ENCODE measurements at regions not wholly inside any gene's neighbourhood (a gene's known extent, or its start where the extent isn't known, plus 50 kb on each side); places are given as distances from the start of the nearest gene placed in this dataset.
A peak's percentile ranks its signal among the peaks of the same experiment; 100 is the strongest.
"Not testable (repeated sequence)": the region's sequence is repeated elsewhere in the genome, so short reads cannot be mapped to it uniquely, and the experiment has no call there.

- H3K4me3 ChIP-seq (ENCODE audit: control insufficient read depth in 1 of 2, extremely low read depth in 1 of 2, low read length in 1 of 2); H3K36me3 Mint-ChIP-seq; H3K4me1 ChIP-seq (ENCODE audit: control insufficient read depth in 1 of 2, extremely low read depth in 1 of 2, insufficient read depth in 2 of 2, low read length in 2 of 2); H3K36me3 ChIP-seq (ENCODE audit: control insufficient read depth in 2 of 2, extremely low read depth in 1 of 2, insufficient read depth in 1 of 2, low read length in 1 of 2); H3K9me3 Mint-ChIP-seq; H3K27ac ChIP-seq (ENCODE audit: low read length); CTCF ChIA-PET; ATAC-seq (replicated peaks in 1 of 4); POLR2A ChIA-PET; H3K9me3 ChIP-seq; DNase-seq: not testable (repeated sequence)
- peaks cover 74 to 75% of the 10 kb centered on the region in 2 donors for H3K27me3 Mint-ChIP-seq
- whole genome bisulfite sequencing (ENCODE audit: insufficient coverage): 95% methylated on average over 4 of the region's 16 CpGs
- H3K4me1 Mint-ChIP-seq: peaks cover 0 to 23% (median 2%) of the 10 kb centered on the region in 3 donors
- H3K4me3 Mint-ChIP-seq: peak overlapping the region in 2 of 3 donors; percentile 5 to 50
- H3K27me3 ChIP-seq (replicated peaks in 1 of 2; ENCODE audit: control insufficient read depth in 2 of 2, extremely low read depth in 1 of 2, insufficient read depth in 2 of 2, low read length in 1 of 2): peaks cover 15 to 18% of the 10 kb centered on the region in 2 experiments
- H3K27ac Mint-ChIP-seq: peak overlapping the region in 1 of 2 donors; percentile 26
Observed at GRCh38 chr6:28682956-28683685, 157.4 kb downstream of the GPX5 start.

- Mint-ChIP-seq H3K27ac (no peak overlapping the region), H3K36me3 (no peaks in the 10 kb centered on the region), H3K4me3 (peak overlapping the region in 1 of 3 donors; percentile 50), H3K4me1 (peaks cover 0 to 23% (median 2%) of the 10 kb centered on the region in 3 donors), H3K27me3 (peaks cover 76 to 78% of the 10 kb centered on the region in 2 donors), H3K9me3 (no peaks in the 10 kb centered on the region)
- peak in 5 of 35 experiments; percentile 4 to 58 (median 12) for DNase-seq
- H3K4me1 ChIP-seq (ENCODE audit: control insufficient read depth in 1 of 2, extremely low read depth in 1 of 2, insufficient read depth in 2 of 2, low read length in 2 of 2): no peaks in the 10 kb centered on the region
- peaks cover 15 to 19% of the 10 kb centered on the region in 2 experiments for H3K27me3 ChIP-seq (replicated peaks in 1 of 2; ENCODE audit: control insufficient read depth in 2 of 2, extremely low read depth in 1 of 2, insufficient read depth in 2 of 2, low read length in 1 of 2)
- POLR2A ChIA-PET: no interaction called here
- 67% methylated on average over 2 of the region's 9 CpGs for WGBS (ENCODE audit: insufficient coverage)
- peak; percentile 32 to 70 (median 63) for ATAC-seq (replicated peaks in 1 of 4)
- no peaks in the 10 kb centered on the region for H3K9me3 ChIP-seq
- CTCF ChIA-PET: interaction anchor here in 1 of 2 donors (0.6 to 1.4 kb wide), 5 partner anchors 10 to 332 kb away, joined by 3 to 6 read pairs (median 3); no protein-coding TSS in a partner anchor
- no peak overlapping the region for H3K4me3 ChIP-seq (ENCODE audit: control insufficient read depth in 1 of 2, extremely low read depth in 1 of 2, low read length in 1 of 2)
- H3K36me3 ChIP-seq (ENCODE audit: control insufficient read depth in 2 of 2, extremely low read depth in 1 of 2, insufficient read depth in 1 of 2, low read length in 1 of 2): no peaks in the 10 kb centered on the region
- no peak overlapping the region for H3K27ac ChIP-seq (ENCODE audit: low read length)
Observed at GRCh38 chr6:28683945-28684538, 158.4 kb downstream of the GPX5 start.

GRCh38 chr6:28685960-28686359 is 160.3 kb downstream of the GPX5 start:
- H3K27me3 ChIP-seq (replicated peaks in 1 of 2; ENCODE audit: control insufficient read depth in 2 of 2, extremely low read depth in 1 of 2, insufficient read depth in 2 of 2, low read length in 1 of 2): peaks cover 17 to 19% of the 10 kb centered on the region in 2 experiments
- H3K4me3 Mint-ChIP-seq; ATAC-seq (replicated peaks in 1 of 4); POLR2A ChIA-PET; H3K4me1 ChIP-seq (ENCODE audit: control insufficient read depth in 1 of 2, extremely low read depth in 1 of 2, insufficient read depth in 2 of 2, low read length in 2 of 2); H3K36me3 Mint-ChIP-seq; H3K36me3 ChIP-seq (ENCODE audit: control insufficient read depth in 2 of 2, extremely low read depth in 1 of 2, insufficient read depth in 1 of 2, low read length in 1 of 2); H3K27ac Mint-ChIP-seq; H3K9me3 ChIP-seq; H3K27ac ChIP-seq (ENCODE audit: low read length); H3K9me3 Mint-ChIP-seq; H3K4me3 ChIP-seq (ENCODE audit: control insufficient read depth in 1 of 2, extremely low read depth in 1 of 2, low read length in 1 of 2); DNase-seq: not testable (repeated sequence)
- Mint-ChIP-seq H3K4me1 (peaks cover 0 to 23% (median 2%) of the 10 kb centered on the region in 3 donors), H3K27me3 (peaks cover 83 to 85% of the 10 kb centered on the region in 2 donors)
- CTCF ChIA-PET: interaction anchor here (0.7 to 1.1 kb wide), 4 partner anchors 37 to 903 kb away, joined by 3 to 5 read pairs (median 3); no protein-coding TSS in a partner anchor
- WGBS (ENCODE audit: insufficient coverage): 14% methylated on average over 1 of the region's 3 CpGs

GRCh38 chr6:28686446-28687027 is 160.9 kb downstream of the GPX5 start:
- H3K36me3 Mint-ChIP-seq; H3K27ac ChIP-seq (ENCODE audit: low read length); ATAC-seq (replicated peaks in 1 of 4); H3K9me3 Mint-ChIP-seq; POLR2A ChIA-PET; H3K4me3 ChIP-seq (ENCODE audit: control insufficient read depth in 1 of 2, extremely low read depth in 1 of 2, low read length in 1 of 2); H3K36me3 ChIP-seq (ENCODE audit: control insufficient read depth in 2 of 2, extremely low read depth in 1 of 2, insufficient read depth in 1 of 2, low read length in 1 of 2); H3K4me3 Mint-ChIP-seq; H3K4me1 ChIP-seq (ENCODE audit: control insufficient read depth in 1 of 2, extremely low read depth in 1 of 2, insufficient read depth in 2 of 2, low read length in 2 of 2); H3K9me3 ChIP-seq: not testable (repeated sequence)
- peak in 21 of 35 experiments; percentile 6 to 82 (median 28) for DNase-seq
- WGBS (ENCODE audit: insufficient coverage): 1% methylated on average over 8 of the region's 11 CpGs
- peaks cover 0 to 23% (median 2%) of the 10 kb centered on the region in 3 donors for H3K4me1 Mint-ChIP-seq
- CTCF ChIA-PET: interaction anchor here in 1 of 2 donors (1.1 kb wide), 1 partner anchor 330 kb away, joined by 5 read pairs; no protein-coding TSS in a partner anchor
- H3K27me3 ChIP-seq (replicated peaks in 1 of 2; ENCODE audit: control insufficient read depth in 2 of 2, extremely low read depth in 1 of 2, insufficient read depth in 2 of 2, low read length in 1 of 2): peaks cover 17 to 22% of the 10 kb centered on the region in 2 experiments
- peak overlapping the region in 1 of 2 donors; percentile 15 for H3K27ac Mint-ChIP-seq
- H3K27me3 Mint-ChIP-seq: peaks cover 86 to 87% of the 10 kb centered on the region in 2 donors

- POLR2A ChIA-PET: not testable (repeated sequence)
Observed at GRCh38 chr6:28687309-28687981, 161.8 kb downstream of the GPX5 start.

GRCh38 chr6:28691991-28692390 is 166.3 kb downstream of the GPX5 start:
- H3K27ac Mint-ChIP-seq; POLR2A ChIA-PET; CTCF ChIA-PET; H3K36me3 Mint-ChIP-seq; ATAC-seq (replicated peaks in 1 of 4); H3K27ac ChIP-seq (ENCODE audit: low read length); H3K9me3 Mint-ChIP-seq; H3K9me3 ChIP-seq; H3K36me3 ChIP-seq (ENCODE audit: control insufficient read depth in 2 of 2, extremely low read depth in 1 of 2, insufficient read depth in 1 of 2, low read length in 1 of 2); DNase-seq; H3K4me1 ChIP-seq (ENCODE audit: control insufficient read depth in 1 of 2, extremely low read depth in 1 of 2, insufficient read depth in 2 of 2, low read length in 2 of 2); H3K4me3 ChIP-seq (ENCODE audit: control insufficient read depth in 1 of 2, extremely low read depth in 1 of 2, low read length in 1 of 2); H3K4me3 Mint-ChIP-seq: not testable (repeated sequence)
- 0% methylated on average over 2 of the region's 4 CpGs for WGBS (ENCODE audit: insufficient coverage)
- H3K27me3 ChIP-seq (replicated peaks in 1 of 2; ENCODE audit: control insufficient read depth in 2 of 2, extremely low read depth in 1 of 2, insufficient read depth in 2 of 2, low read length in 1 of 2): peaks cover 28 to 45% of the 10 kb centered on the region in 2 experiments
- Mint-ChIP-seq H3K4me1 (peaks cover 7 to 32% (median 10%) of the 10 kb centered on the region in 3 donors), H3K27me3 (peaks cover 90 to 93% of the 10 kb centered on the region in 2 donors)

More at GRCh38 chr6:28687309-28687981, 161.8 kb downstream of the GPX5 start:
- CTCF ChIA-PET: interaction anchor here in 1 of 2 donors (1.0 to 1.1 kb wide), 2 partner anchors 150 to 329 kb away, joined by 3 to 5 read pairs; no protein-coding TSS in a partner anchor
- Mint-ChIP-seq H3K27me3 (peaks cover 84 to 88% of the 10 kb centered on the region in 2 donors), H3K4me1 (peaks cover 0 to 15% (median 2%) of the 10 kb centered on the region in 3 donors)
- not testable (repeated sequence) for H3K27ac ChIP-seq (ENCODE audit: low read length); H3K27ac Mint-ChIP-seq; H3K36me3 ChIP-seq (ENCODE audit: control insufficient read depth in 2 of 2, extremely low read depth in 1 of 2, insufficient read depth in 1 of 2, low read length in 1 of 2); H3K4me3 ChIP-seq (ENCODE audit: control insufficient read depth in 1 of 2, extremely low read depth in 1 of 2, low read length in 1 of 2); DNase-seq; H3K4me3 Mint-ChIP-seq; H3K4me1 ChIP-seq (ENCODE audit: control insufficient read depth in 1 of 2, extremely low read depth in 1 of 2, insufficient read depth in 2 of 2, low read length in 2 of 2); ATAC-seq (replicated peaks in 1 of 4); H3K36me3 Mint-ChIP-seq; H3K9me3 Mint-ChIP-seq; H3K9me3 ChIP-seq
- H3K27me3 ChIP-seq (replicated peaks in 1 of 2; ENCODE audit: control insufficient read depth in 2 of 2, extremely low read depth in 1 of 2, insufficient read depth in 2 of 2, low read length in 1 of 2): peaks cover 17 to 22% of the 10 kb centered on the region in 2 experiments
- 11% methylated on average over 1 of the region's 7 CpGs for WGBS (ENCODE audit: insufficient coverage)

Data from T-cell (primary cell).